PFSK-1 (cell line): ENCODE measurements at regions not wholly inside any gene's neighbourhood (a gene's known extent, or its start where the extent isn't known, plus 50 kb on each side); places are given as distances from the start of the nearest gene placed in this dataset.

Source experiments
- FOXP2 ChIP-seq: optimal IDR thresholded peaks from 2 replicates; pipeline ENCODE3; 2011; ENCODE audit warnings: borderline replicate concordance, control low read depth, inconsistent platforms; ENCODE audit not compliant: insufficient read depth; ENCODE audit errors: extremely low read length, extremely low read depth
- POLR2AphosphoS5 ChIP-seq: IDR thresholded peaks from 2 replicates; pipeline ENCODE4 v1.6.1; 2012; ENCODE audit warnings: low read depth, mild to moderate bottlenecking, control low read depth, low read length, moderate library complexity
- REST ChIP-seq, 2 experiments: IDR thresholded peaks; 2 replicates each; pipeline versions ENCODE4 v1.6.1 to v1.8.0; 2011 to 2012; ENCODE audit warnings: low read depth in 2 of 2, low read length in 2 of 2, control low read depth in 1 of 2, inconsistent platforms in 1 of 2, mild to moderate bottlenecking in 1 of 2, moderate library complexity in 1 of 2; ENCODE audit not compliant: insufficient read depth in 1 of 2
- SIN3A ChIP-seq: IDR thresholded peaks from 2 replicates; pipeline ENCODE4 v1.6.1; 2012; ENCODE audit warnings: mild to moderate bottlenecking, low read length, moderate library complexity, borderline replicate concordance; ENCODE audit not compliant: insufficient read depth
- TAF1 ChIP-seq: IDR thresholded peaks from 2 replicates; pipeline ENCODE4 v1.6.1; 2012; ENCODE audit warnings: low read length, control low read depth, borderline replicate concordance; ENCODE audit not compliant: insufficient read depth

GRCh38 chr10:1952126-1953095 is 215.1 kb upstream of the ADARB2 start:
- no peak for TF ChIP-seq SIN3A
- no peak for TF ChIP-seq REST (IDR thresholded peaks at IDR 0.05; ENCODE audit: insufficient read depth in 1 of 2, low read depth in 2 of 2, low read length in 2 of 2)
- TF ChIP-seq TAF1: no peak
- no peak for TF ChIP-seq FOXP2
- no peak for TF ChIP-seq POLR2AphosphoS5

DNA sequence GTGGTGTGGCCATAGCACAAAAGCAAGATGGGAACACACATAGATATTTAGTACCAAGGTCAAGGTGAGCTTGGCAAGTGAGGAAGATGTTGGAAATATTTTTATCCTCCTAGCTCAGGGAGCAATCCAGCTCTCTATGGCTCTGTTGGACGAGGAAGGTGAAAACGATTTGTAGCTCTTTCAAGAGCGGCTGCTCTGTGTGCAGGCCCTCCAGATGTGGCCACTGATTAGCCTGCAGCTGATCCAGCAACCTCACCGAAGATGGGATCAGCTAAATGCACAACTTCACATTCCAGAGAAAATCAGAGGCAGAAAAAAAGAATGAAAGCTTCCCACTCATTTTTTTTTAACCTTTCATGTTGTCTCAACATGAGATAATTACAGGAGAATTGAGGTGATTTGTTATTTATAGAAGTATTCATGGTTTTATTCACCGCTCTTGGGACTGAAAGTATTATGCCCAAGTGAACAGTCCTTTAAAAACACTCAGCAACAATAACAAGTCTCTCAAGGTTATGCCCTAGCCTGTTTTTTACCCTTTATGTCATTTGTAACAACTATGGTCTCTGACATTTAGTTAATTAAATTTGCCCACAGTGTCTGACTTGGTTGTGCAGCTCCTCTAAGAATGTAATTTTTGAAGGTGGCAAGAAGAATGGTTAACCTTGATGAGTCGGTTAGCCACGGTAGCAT is 213.6 kb upstream of the ADARB2 start:
- TF ChIP-seq FOXP2 (no peak), REST (IDR thresholded peaks at IDR 0.05; ENCODE audit: insufficient read depth in 1 of 2, low read depth in 2 of 2, low read length in 2 of 2) (no peak), SIN3A (no peak), TAF1 (no peak), POLR2AphosphoS5 (no peak)

- TF ChIP-seq FOXP2: no peak
- no peak for TF ChIP-seq SIN3A
- TF ChIP-seq TAF1: no peak
- TF ChIP-seq POLR2AphosphoS5: no peak
- TF ChIP-seq REST (IDR thresholded peaks at IDR 0.05; ENCODE audit: insufficient read depth in 1 of 2, low read depth in 2 of 2, low read length in 2 of 2): no peak
Measured at GRCh38 chr10:1947464-1948003, 210.2 kb upstream of the ADARB2 start.

DNA sequence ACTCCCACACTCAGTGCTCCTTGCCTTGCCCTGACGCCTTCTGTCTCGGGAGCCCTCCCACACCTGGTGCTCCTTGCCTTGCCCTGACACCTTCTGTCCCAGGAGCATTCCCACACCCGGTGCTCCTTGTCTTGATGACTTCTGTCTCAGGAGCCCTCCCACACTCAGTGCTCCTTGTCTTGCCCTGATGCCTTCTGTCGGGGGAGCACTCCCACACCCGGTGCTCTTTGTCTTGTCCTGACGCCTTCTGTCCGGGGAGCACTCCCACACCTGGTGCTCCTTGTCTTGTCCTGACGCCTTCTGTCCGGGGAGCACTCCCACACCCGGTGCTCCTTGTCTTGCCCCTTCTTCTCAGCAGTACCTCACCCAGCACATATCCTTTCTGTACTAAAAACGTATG is 207.2 kb upstream of the ADARB2 start:
- no peak for TF ChIP-seq SIN3A
- no peak for TF ChIP-seq REST (IDR thresholded peaks at IDR 0.05; ENCODE audit: insufficient read depth in 1 of 2, low read depth in 2 of 2, low read length in 2 of 2)
- no peak for TF ChIP-seq TAF1
- TF ChIP-seq FOXP2: no peak
- TF ChIP-seq POLR2AphosphoS5: no peak
